WERI-Rb-1 (cell line): ENCODE measurements at regions not wholly inside any gene's neighbourhood (a gene's known extent, or its start where the extent isn't known, plus 50 kb on each side); places are given as distances from the start of the nearest gene placed in this dataset.

Experiments
- DNase-seq: peaks from one replicate; pipeline ENCODE4 v3.0.0-alpha.2; 2020
- H3K27ac ChIP-seq: fragments of 250-450 bp; sonication (Bioruptor Pico); 2 replicates; pipeline ENCODE4 v1.5.1; 2020; ENCODE audit warnings: mild to moderate bottlenecking, moderate library complexity
- H3K27me3 ChIP-seq: fragments of 250-450 bp; sonication (Bioruptor Pico); 2 replicates; pipeline ENCODE4 v1.5.1; 2021; ENCODE audit warnings: mild to moderate bottlenecking, low read depth, moderate library complexity; ENCODE audit not compliant: insufficient read depth, severe bottlenecking
- H3K36me3 ChIP-seq: fragments of 250-450 bp; sonication (Bioruptor Pico); 2 replicates; pipeline ENCODE4 v1.5.1; 2020; ENCODE audit warnings: mild to moderate bottlenecking, moderate library complexity
- H3K4me3 ChIP-seq: 2 replicates; pipeline ENCODE4 v1.5.1; 2011; ENCODE audit warnings: low read depth, mild to moderate bottlenecking, control low read depth, low read length
- H3K9me3 ChIP-seq: fragments of 250-450 bp; sonication (Bioruptor Pico); 2 replicates; pipeline ENCODE4 v1.5.1; 2021; ENCODE audit warnings: mild to moderate bottlenecking, moderate library complexity; ENCODE audit not compliant: severe bottlenecking
- TF ChIP-seq, protein P1 (sequence below): IDR thresholded peaks from 2 replicates; pipeline ENCODE4 v1.5.1; 2011; ENCODE audit warnings: low read depth, mild to moderate bottlenecking, control low read depth, inconsistent platforms, low read length

DNA sequence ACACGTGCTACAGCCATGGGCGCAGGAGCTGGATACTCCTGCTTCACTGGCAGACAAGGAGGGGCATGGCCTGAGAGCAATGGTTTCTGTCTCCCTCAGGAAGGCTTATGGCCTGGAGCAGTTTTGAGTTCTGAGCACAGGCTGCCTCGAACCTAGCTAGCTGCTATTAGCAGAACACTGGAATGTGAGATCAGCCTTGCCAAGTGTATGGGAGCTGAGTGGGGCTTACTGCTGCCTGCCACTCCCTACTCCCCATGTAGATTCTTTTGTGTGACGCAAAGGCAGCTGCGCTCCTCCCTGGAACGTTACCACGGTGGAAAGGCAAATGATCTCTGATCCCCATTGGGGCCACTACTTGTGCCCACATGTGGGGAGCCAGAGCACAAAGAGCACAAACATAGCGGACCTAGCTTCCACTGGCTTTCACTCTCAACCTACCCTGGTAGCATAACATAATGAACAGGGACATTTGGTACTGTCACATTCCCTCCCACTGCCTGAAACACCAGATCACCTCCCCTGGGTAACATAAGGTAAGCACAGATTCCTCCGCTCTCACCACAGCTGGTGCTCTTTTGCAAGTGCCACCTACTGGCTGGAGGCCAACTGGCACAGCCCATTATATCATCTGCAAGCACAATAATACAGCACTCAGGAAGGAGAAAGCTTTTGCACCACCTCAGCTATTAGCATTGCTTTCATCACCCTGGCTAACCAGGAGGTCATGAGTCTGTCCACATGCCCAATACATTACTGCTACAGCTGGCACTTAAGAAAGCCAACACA lies 84.6 kb upstream of the GUCY1A2 start:
- Histone ChIP-seq H3K27ac (no peak overlapping the region), H3K27me3 (no peaks in the 10 kb centered on the region), H3K4me3 (no peak overlapping the region), H3K36me3 (no peaks in the 10 kb centered on the region), H3K9me3 (no peaks in the 10 kb centered on the region)
- no peak for DNase-seq
- TF ChIP-seq, protein P1, sequence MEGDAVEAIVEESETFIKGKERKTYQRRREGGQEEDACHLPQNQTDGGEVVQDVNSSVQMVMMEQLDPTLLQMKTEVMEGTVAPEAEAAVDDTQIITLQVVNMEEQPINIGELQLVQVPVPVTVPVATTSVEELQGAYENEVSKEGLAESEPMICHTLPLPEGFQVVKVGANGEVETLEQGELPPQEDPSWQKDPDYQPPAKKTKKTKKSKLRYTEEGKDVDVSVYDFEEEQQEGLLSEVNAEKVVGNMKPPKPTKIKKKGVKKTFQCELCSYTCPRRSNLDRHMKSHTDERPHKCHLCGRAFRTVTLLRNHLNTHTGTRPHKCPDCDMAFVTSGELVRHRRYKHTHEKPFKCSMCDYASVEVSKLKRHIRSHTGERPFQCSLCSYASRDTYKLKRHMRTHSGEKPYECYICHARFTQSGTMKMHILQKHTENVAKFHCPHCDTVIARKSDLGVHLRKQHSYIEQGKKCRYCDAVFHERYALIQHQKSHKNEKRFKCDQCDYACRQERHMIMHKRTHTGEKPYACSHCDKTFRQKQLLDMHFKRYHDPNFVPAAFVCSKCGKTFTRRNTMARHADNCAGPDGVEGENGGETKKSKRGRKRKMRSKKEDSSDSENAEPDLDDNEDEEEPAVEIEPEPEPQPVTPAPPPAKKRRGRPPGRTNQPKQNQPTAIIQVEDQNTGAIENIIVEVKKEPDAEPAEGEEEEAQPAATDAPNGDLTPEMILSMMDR, result 0 out of 2 replicates have a peak, but pooled peaks have one; percentile 2

DNA sequence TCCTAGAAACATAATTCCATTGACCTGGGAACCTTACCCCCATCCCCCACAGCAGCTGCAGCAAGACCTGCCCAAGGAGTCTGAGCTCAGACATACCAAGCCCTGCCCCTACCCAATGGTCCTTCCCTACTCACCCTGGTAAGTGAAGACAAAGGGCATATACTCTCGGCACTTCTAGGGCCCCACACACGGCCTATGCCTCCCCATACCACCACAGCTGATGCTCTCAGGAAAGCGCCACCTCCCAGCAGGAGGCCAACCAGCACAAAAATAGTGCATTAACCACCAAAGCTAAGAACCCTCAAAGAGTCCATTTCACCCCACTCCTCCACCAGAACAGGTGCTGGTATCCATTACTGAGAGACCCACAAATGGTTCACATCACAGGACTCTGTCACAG lies 74.4 kb upstream of the GUCY1A2 start:
- Histone ChIP-seq H3K27ac (no peak overlapping the region), H3K4me3 (no peak overlapping the region), H3K9me3 (no peaks in the 10 kb centered on the region), H3K36me3 (no peaks in the 10 kb centered on the region), H3K27me3 (no peaks in the 10 kb centered on the region)
- TF ChIP-seq, protein P1, result no peak
- DNase-seq, result peak; percentile 48

DNA sequence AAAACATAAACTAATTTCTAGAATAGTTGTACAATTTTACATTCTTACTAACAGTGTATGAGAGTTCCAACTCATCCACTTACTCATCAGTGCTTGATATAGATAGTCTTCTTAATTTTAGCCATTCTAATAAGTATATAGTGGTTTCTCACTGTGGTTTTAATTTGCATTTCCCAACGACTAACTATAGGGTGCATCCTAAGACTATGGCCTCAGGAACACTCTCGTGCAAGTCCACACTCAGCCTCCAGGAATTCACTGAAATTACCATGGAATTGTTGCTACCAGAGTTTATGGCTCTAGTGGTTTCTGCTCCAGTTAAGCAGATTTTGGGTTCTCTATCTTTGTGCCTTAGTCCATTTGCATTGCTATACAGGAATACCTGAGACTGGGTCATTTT lies 60.1 kb upstream of the GUCY1A2 start:
- no peak overlapping the region for H3K4me3 ChIP-seq
- H3K36me3 ChIP-seq, result no peaks in the 10 kb centered on the region
- TF ChIP-seq, protein P1, result no peak
- H3K27me3 ChIP-seq, result no peaks in the 10 kb centered on the region
- no peaks in the 10 kb centered on the region for H3K9me3 ChIP-seq
- no peak for DNase-seq
- H3K27ac ChIP-seq, result no peak overlapping the region

DNA sequence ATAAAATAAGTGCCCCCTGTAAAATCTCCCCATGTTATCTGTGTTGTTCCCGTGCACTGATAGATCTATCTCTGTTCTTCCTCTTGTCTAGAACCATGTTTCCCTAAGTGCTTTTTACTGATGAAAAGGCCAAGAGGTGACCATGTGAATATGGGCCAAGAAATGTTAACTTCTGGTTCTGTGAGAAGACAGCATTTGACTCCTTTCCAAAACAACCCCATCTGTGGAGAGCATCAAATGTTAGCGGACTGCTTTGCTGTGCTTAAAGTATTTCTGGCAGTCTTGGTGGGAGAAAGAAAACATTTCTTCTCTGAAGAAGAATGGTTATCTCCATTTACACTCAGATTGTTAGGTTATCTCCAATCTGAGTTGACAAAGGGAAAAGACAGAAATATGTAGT lies 58.6 kb upstream of the GUCY1A2 start:
- Histone ChIP-seq H3K27ac (no peak overlapping the region), H3K36me3 (no peaks in the 10 kb centered on the region), H3K4me3 (no peak overlapping the region), H3K9me3 (no peaks in the 10 kb centered on the region), H3K27me3 (no peaks in the 10 kb centered on the region)
- no peak for DNase-seq
- TF ChIP-seq, protein P1, result no peak

DNA sequence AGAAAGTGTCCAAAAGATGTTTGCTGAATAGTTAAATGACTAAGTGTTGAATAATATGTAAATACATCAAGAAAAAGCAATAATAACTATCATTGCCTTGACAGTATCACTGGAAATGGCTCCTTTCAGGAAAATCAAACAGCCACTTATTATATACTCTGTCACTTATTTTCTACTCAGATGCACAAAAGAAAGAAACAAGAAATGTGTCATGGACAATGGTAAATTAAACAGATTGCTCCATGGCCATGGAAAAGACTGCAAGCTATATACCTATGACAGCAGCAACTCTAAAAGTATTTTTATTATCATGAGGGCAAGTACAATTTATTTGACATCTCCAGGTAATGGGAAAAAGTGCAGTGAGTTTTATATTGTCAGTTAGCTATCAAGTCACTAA lies 52.9 kb upstream of the GUCY1A2 start:
- Histone ChIP-seq H3K9me3 (no peaks in the 10 kb centered on the region), H3K4me3 (no peak overlapping the region)
- TF ChIP-seq, protein P1, result no peak

More for the DNA sequence above, 52.9 kb upstream of the GUCY1A2 start:
- no peak for DNase-seq
- no peak overlapping the region for H3K27ac ChIP-seq
- H3K36me3 ChIP-seq, result no peaks in the 10 kb centered on the region
- no peaks in the 10 kb centered on the region for H3K27me3 ChIP-seq
